ENCODE measurements at regions not wholly inside any gene's neighbourhood (a gene's known extent, or its start where the extent isn't known, plus 50 kb on each side); places are given as distances from the start of the nearest gene placed in this dataset.

DNA sequence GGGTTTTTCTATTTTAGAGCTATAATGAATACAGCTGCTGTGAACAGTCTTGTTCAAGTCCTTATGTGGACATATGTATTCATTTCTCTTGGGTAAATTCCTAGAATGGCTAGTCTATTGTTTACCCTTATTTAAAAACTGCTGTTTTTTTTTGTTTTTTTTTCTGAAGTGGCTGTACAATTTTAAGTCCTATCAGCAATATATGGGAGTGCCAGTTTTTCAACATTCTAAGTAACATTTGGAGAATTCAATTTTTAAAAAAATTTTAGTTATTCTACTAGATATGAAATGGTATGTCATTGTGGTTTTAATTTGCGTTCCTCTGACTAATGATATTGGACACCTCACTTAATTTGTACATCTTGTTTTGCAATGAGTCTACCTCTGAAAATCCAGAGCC lies 349.7 kb downstream of the SATB2 start:
- no peaks in the 10 kb centered on the region for H4K20me1 ChIP-seq (ENCODE audit: control insufficient read depth, extremely low read depth, insufficient read depth, low read length)
- H3K4me3 ChIP-seq (ENCODE audit: control insufficient read depth in 2 of 3, extremely low read depth in 1 of 3, insufficient read depth in 2 of 3, low read depth in 1 of 3, low read length in 3 of 3) = no peak overlapping the region
- no peak overlapping the region for H2AFZ ChIP-seq (ENCODE audit: control insufficient read depth, low read length)
- FAIRE-seq = no peak
- no peak overlapping the region for H3K27ac ChIP-seq (ENCODE audit: control insufficient read depth, insufficient read depth, low read length)
- no peaks in the 10 kb centered on the region for H3K4me1 ChIP-seq (ENCODE audit: control insufficient read depth, extremely low read depth, insufficient read depth, low read length)
- no peaks in the 10 kb centered on the region for H3K9me3 ChIP-seq (ENCODE audit: control insufficient read depth, low read depth, low read length)
- H3K27me3 ChIP-seq (ENCODE audit: control insufficient read depth, extremely low read depth, insufficient read depth, low read length) = no peaks in the 10 kb centered on the region
- DNase-seq (ENCODE audit: low read depth, low spot score) = no peak
- dilution Hi-C loops (cut with MboI; ENCODE audit: extremely low pct_ligation_motif_present, low sequenced_read_pairs) = no loop called here
- H3K4me2 ChIP-seq (ENCODE audit: control insufficient read depth, extremely low read depth, insufficient read depth, low read depth, low read length) = no peak overlapping the region
- H3K9me1 ChIP-seq (ENCODE audit: control insufficient read depth, extremely low read depth, insufficient read depth, low read length) = no peaks in the 10 kb centered on the region
- no peak overlapping the region for H3K9ac ChIP-seq (ENCODE audit: control insufficient read depth, extremely low read depth, insufficient read depth, low read length)
- H3K79me2 ChIP-seq (ENCODE audit: control insufficient read depth, insufficient read depth, low read length) = no peaks in the 10 kb centered on the region
- no peaks in the 10 kb centered on the region for H3K36me3 ChIP-seq (ENCODE audit: control insufficient read depth in 2 of 2, extremely low read depth in 1 of 2, insufficient read depth in 2 of 2, low read length in 2 of 2)
- TF ChIP-seq, protein P1, sequence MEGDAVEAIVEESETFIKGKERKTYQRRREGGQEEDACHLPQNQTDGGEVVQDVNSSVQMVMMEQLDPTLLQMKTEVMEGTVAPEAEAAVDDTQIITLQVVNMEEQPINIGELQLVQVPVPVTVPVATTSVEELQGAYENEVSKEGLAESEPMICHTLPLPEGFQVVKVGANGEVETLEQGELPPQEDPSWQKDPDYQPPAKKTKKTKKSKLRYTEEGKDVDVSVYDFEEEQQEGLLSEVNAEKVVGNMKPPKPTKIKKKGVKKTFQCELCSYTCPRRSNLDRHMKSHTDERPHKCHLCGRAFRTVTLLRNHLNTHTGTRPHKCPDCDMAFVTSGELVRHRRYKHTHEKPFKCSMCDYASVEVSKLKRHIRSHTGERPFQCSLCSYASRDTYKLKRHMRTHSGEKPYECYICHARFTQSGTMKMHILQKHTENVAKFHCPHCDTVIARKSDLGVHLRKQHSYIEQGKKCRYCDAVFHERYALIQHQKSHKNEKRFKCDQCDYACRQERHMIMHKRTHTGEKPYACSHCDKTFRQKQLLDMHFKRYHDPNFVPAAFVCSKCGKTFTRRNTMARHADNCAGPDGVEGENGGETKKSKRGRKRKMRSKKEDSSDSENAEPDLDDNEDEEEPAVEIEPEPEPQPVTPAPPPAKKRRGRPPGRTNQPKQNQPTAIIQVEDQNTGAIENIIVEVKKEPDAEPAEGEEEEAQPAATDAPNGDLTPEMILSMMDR (optimal IDR thresholded peaks at IDR 0.05 in 1 of 3, IDR thresholded peaks at IDR 0.05 in 1 of 3, conservative IDR thresholded peaks at IDR 0.05 in 1 of 3; ENCODE audit: extremely low read depth in 1 of 3, insufficient read depth in 2 of 3, low read length in 3 of 3) = no peak
- no peak for TF ChIP-seq EZH2 (IDR thresholded peaks at IDR 0.05; ENCODE audit: low read length)

DNA sequence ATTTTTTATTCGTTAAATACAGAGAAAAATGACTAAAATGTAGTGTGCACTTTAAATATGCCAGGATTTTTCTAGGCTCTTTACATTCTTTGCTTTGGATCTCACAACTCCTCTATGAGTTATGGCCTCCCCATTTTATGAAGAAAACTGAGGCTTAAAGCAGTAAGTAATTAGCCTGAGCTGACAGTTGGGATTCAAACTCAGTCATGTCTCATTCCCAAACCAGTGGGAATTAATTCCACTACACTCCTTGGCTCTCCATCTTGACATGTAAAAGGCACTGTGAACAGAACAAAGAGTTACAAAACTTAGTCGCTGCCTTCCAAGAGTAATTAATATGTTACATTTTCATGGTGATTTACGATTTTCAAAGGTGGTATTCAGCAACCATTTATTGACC lies 351.9 kb downstream of the SATB2 start:
- H3K36me3 ChIP-seq (ENCODE audit: control insufficient read depth in 2 of 2, extremely low read depth in 1 of 2, insufficient read depth in 2 of 2, low read length in 2 of 2) = no peaks in the 10 kb centered on the region
- H3K27me3 ChIP-seq (ENCODE audit: control insufficient read depth, extremely low read depth, insufficient read depth, low read length) = no peaks in the 10 kb centered on the region
- H3K79me2 ChIP-seq (ENCODE audit: control insufficient read depth, insufficient read depth, low read length) = no peaks in the 10 kb centered on the region
- no peak overlapping the region for H3K4me2 ChIP-seq (ENCODE audit: control insufficient read depth, extremely low read depth, insufficient read depth, low read depth, low read length)
- H3K4me1 ChIP-seq (ENCODE audit: control insufficient read depth, extremely low read depth, insufficient read depth, low read length) = no peaks in the 10 kb centered on the region
- no peak for FAIRE-seq
- H3K9me3 ChIP-seq (ENCODE audit: control insufficient read depth, low read depth, low read length) = no peaks in the 10 kb centered on the region
- no peak overlapping the region for H2AFZ ChIP-seq (ENCODE audit: control insufficient read depth, low read length)
- H3K9me1 ChIP-seq (ENCODE audit: control insufficient read depth, extremely low read depth, insufficient read depth, low read length) = no peaks in the 10 kb centered on the region
- H3K4me3 ChIP-seq (ENCODE audit: control insufficient read depth in 2 of 3, extremely low read depth in 1 of 3, insufficient read depth in 2 of 3, low read depth in 1 of 3, low read length in 3 of 3) = no peak overlapping the region
- dilution Hi-C loops (cut with MboI; ENCODE audit: extremely low pct_ligation_motif_present, low sequenced_read_pairs) = no loop called here
- no peak overlapping the region for H3K9ac ChIP-seq (ENCODE audit: control insufficient read depth, extremely low read depth, insufficient read depth, low read length)
- TF ChIP-seq EZH2 (IDR thresholded peaks at IDR 0.05; ENCODE audit: low read length) = no peak
- TF ChIP-seq, protein P1 (optimal IDR thresholded peaks at IDR 0.05 in 1 of 3, IDR thresholded peaks at IDR 0.05 in 1 of 3, conservative IDR thresholded peaks at IDR 0.05 in 1 of 3; ENCODE audit: extremely low read depth in 1 of 3, insufficient read depth in 2 of 3, low read length in 3 of 3) = no peak
- DNase-seq (ENCODE audit: low read depth, low spot score) = no peak
- no peaks in the 10 kb centered on the region for H4K20me1 ChIP-seq (ENCODE audit: control insufficient read depth, extremely low read depth, insufficient read depth, low read length)
- H3K27ac ChIP-seq (ENCODE audit: control insufficient read depth, insufficient read depth, low read length) = no peak overlapping the region

All from keratinocyte (primary cell).